Transverse colon (tissue), 4 donors: ENCODE measurements at regions not wholly inside any gene's neighbourhood (a gene's known extent, or its start where the extent isn't known, plus 50 kb on each side); places are given as distances from the start of the nearest gene placed in this dataset.

Experiments
- POLR2AphosphoS5 ChIP-seq, 3 donors: sonication (generic); formaldehyde crosslinking; IDR thresholded peaks; one replicate each; pipeline ENCODE4 v1.6.1; 2016; ENCODE audit warnings: antibody characterized with exemption in 3 of 3
- TF ChIP-seq, protein P1 (sequence below), 5 experiments: fragments of 200-600 bp in 3 of 5; fragments of 450-650 bp in 2 of 5; sonication (generic) in 3 of 5; IDR thresholded peaks; 1 replicate in 2 of 5; 2 replicates in 3 of 5; pipeline ENCODE4 v1.5.1; 2016 to 2017; ENCODE audit warnings: antibody characterized with exemption in 5 of 5, inconsistent platforms in 3 of 5, mild to moderate bottlenecking in 2 of 5, moderate library complexity in 1 of 5

DNA sequence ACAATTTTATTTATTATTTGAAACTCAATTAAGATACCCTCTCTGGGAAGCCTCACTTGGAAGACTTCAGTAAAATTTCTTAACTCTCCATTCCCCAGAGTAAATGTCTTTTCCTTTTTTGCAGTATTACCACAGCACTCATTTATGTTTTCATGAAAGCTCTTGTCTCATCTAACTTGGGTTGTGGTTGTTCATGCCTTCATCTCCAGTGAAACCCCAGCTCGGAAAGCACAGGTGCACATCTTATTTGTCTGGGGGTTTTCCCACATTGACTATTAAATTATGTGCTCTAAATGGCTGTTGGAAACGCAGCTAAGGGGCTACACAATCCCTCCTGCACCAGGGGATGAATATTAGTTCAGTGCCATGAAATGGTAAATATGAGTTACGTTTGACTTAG, 954.2 kb upstream of the RAG2 start:
- no peak for TF ChIP-seq POLR2AphosphoS5 (IDR thresholded peaks at IDR 0.05)
- TF ChIP-seq, protein P1, sequence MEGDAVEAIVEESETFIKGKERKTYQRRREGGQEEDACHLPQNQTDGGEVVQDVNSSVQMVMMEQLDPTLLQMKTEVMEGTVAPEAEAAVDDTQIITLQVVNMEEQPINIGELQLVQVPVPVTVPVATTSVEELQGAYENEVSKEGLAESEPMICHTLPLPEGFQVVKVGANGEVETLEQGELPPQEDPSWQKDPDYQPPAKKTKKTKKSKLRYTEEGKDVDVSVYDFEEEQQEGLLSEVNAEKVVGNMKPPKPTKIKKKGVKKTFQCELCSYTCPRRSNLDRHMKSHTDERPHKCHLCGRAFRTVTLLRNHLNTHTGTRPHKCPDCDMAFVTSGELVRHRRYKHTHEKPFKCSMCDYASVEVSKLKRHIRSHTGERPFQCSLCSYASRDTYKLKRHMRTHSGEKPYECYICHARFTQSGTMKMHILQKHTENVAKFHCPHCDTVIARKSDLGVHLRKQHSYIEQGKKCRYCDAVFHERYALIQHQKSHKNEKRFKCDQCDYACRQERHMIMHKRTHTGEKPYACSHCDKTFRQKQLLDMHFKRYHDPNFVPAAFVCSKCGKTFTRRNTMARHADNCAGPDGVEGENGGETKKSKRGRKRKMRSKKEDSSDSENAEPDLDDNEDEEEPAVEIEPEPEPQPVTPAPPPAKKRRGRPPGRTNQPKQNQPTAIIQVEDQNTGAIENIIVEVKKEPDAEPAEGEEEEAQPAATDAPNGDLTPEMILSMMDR (IDR thresholded peaks at IDR 0.05): no peak
